HG03135 (cell line): ENCODE measurements at regions not wholly inside any gene's neighbourhood (a gene's known extent, or its start where the extent isn't known, plus 50 kb on each side); places are given as distances from the start of the nearest gene placed in this dataset.
"Not testable (repeated sequence)": the region's sequence is repeated elsewhere in the genome, so short reads cannot be mapped to it uniquely, and the experiment has no call there.

Source experiments
- ATAC-seq: cut with Tn5 transposase; IDR thresholded peaks from one replicate; pipeline ENCODE4 v1.9.1; 2021; ENCODE audit warnings: mild to moderate bottlenecking, moderate library complexity; ENCODE audit not compliant: unreplicated experiment

DNA sequence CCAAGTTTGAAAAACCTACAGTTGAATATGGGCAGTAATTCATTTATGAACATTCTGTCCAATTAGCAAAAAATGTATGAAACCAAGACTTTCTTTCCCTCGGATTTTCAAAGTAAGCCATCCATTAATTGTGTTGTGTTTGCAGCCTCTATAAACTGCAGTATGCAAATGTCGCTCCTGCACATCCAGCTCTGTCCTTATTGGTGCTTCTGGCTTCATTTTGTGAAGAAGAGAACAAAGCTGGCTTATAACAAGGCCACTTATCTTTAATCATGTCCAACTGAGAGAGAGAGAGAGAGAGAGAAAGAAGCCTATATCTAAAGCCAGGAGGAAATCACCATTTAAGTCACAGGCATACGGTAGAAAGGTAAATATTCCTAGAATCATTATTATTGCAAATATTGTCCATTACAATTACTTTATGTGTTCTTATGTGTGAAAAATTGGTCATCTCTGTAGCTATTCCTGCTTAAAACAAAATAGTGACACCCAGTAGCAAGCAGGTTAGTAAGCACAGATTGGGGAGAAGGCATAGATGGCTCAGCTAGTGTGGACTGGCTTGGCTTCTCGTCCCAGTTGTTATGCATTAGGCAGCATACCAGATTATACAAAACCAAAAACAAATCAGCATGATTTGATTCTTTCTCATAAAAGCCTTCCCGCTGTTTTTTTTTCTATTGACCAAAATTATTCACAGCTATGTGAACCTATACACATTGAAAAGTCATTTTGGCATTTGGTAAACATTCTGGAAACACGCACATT lies 726.4 kb upstream of the SOX11 start:
- ATAC-seq: no peak

GRCh38 chr2:4967206-4967605 lies 725.0 kb upstream of the SOX11 start:
- no peak for ATAC-seq

DNA sequence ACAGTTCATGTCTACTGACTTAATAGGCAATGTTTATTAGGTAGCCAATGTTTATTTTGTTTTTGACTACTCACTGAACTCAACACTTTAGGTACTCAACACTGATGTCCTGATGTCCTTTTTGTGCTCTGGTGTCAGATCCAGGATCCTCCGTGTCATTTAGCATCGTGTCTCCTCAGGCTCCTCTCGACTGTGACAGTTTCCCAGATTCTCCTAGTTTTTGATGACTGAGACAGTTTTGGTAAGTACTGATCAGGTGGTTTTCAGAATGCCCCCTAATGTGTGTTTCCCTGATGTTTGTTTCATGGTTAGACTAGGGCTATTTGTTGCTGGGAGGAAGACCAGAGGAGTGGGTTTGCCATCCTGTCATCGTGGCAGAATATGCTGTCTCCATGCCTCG lies 719.7 kb upstream of the SOX11 start:
- ATAC-seq: no peak

DNA sequence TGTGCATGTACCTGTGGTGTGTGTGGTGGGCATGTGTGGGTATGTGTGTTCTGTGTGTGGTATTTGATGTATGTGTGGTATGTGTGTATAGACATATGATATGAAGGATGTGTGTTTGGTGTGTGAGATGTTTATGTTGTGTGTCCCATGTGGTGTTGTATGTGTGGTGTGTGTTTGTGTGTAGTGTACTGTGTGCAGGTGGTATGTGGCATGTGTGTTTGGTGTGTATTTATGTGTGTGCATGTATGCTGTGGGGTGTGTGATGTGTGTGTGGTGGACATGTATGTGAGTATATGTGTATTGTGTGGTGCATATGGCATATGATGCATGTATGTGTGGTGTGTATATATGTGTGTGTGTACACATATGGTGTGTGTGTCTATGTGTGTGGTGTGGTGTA lies 718.8 kb upstream of the SOX11 start:
- ATAC-seq: no peak

GRCh38 chr2:4973973-4974372 lies 718.2 kb upstream of the SOX11 start:
- no peak for ATAC-seq

- ATAC-seq: no peak
Observed at GRCh38 chr2:4976407-4976806, 715.8 kb upstream of the SOX11 start.

DNA sequence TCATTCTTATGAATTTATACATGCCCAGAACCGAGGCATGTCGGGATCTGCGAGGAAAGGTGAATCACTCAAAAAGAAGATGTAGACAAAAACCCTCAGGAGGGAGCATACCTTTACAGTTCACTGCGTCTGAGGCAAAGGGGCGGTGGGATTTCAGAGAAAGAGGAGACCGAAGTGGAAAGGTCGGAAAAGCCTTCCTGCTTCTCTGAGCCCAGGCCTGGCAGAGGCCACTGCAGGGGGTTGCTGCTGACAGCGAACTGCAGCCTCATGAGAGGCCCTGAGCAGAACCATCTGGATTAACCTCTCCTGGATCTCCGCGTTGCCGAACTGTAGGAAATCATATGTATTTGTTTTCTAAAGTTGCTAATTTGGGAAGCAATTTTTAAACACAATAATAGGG lies 713.1 kb upstream of the SOX11 start:
- no peak for ATAC-seq

GRCh38 chr2:4980995-4981394 lies 711.2 kb upstream of the SOX11 start:
- no peak for ATAC-seq

DNA sequence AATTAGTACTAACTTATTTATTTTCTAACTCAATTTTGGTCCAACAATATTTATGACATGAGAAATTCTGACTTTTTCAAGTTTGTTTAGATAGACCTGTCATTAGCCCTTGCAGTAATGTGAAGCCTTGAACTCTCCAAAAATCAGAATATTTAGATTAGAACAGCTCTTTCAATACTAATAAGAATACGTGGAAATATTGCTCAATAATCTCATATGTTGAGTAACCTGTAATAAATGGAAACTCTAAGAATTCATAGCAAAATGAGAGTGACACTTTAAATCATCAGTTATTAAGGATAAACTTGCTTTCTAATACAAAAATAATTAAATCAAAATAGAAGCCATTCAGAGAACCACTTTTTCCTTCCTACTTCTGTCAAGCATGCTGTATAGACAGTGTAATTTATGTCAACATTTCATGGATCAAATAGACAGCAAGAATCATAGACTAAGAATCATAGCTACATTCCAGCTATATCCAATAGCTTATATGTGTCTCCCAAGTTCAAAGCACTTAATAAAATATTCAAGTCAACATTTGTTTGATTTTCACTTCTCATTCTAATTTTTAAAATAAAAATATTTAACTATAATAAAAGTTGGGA lies 710.3 kb upstream of the SOX11 start:
- no peak for ATAC-seq

DNA sequence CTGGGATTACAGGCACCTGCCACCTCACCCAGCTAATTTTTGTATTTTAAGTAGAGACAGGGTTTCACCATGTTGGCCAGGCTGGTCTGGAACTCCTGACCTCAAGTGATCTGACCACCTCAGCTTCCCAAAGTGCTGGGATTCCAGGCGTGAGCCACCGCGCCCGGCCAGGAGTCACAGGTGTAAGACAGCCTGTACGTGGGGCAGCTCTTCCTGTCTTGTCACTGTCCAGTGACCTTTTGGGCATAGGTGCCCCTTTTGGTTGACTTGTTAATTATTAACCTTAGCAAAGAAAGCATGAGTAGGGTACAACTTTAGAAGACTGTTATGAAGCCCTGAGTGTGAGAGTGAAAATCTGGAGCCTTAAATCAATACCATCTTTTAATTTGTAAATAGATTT lies 703.7 kb upstream of the SOX11 start:
- ATAC-seq: not testable (repeated sequence)

GRCh38 chr2:4992226-4992625 lies 700.0 kb upstream of the SOX11 start:
- no peak for ATAC-seq

GRCh38 chr2:4995466-4995865 lies 696.7 kb upstream of the SOX11 start:
- ATAC-seq: no peak

DNA sequence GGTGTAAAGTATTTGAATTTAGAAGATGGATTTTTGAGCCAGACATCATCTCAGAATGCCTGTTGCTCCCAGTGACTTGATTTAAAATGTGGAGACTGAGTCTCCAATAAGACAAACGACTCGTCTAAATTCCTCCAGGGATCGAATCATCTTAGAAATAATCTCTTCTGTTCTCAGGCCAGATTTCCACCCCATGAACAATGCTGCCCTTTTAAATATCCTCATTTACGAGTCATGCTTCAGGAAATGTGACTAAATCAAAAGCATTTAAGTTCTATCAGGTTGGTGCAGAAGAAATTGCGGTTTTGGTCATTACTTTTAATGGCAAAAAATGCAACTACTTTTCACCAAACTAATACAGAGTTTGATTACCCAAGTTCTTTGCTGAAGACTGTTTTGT lies 684.6 kb upstream of the SOX11 start:
- no peak for ATAC-seq

DNA sequence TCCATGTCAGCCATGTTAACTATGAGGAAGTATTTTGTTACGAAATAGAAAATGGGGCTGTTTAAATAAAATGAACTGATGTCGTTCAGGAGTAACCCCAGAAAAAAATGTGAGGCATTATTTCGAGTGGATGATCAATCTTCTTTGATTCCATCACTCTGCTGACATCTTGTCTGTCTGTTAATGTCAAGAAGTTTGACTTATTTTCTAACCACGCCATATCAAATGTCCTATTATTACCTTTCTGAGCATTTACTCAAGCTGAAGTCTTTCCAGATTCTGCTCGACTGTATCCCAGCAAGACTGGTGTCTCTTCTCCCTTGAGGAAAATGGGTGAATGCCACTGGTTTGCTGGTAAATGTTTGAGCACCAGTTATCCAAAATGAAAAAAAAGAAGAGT lies 672.9 kb upstream of the SOX11 start:
- no peak for ATAC-seq

DNA sequence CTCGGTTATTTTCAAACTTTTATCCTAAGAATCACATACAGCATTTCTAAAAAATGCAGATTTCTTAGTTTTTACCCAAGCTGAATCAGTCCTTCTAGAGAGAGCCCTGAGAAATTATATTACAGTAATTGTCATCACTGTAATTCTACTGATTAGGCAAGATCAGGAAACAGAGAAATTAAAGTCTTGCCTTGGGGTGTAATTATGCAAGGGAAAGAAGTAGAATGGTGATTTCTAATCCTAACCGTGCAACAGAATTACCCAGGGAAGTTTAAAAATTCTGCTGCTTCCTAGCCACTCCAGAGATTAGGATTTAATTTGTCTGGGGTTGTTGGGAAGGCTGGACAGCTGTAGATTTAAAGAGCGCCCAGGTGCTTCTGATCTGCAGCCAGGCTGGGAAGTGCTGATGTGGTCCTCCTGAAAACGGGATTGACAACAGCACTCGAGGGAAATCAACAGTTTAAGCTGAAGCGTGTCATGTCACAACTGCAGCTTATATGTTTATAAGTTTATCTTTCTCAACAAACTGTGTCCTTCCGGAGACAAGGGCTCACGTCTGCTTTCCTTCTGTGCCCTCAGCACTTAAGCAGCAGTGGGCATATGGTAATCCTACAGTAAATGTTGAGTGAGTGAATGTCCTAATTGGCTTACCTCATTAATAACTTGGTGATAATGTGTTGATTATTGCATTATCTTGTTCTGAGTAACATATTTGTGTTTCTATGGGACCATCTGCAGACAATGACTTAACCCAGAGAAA lies 671.9 kb upstream of the SOX11 start:
- ATAC-seq: no peak

DNA sequence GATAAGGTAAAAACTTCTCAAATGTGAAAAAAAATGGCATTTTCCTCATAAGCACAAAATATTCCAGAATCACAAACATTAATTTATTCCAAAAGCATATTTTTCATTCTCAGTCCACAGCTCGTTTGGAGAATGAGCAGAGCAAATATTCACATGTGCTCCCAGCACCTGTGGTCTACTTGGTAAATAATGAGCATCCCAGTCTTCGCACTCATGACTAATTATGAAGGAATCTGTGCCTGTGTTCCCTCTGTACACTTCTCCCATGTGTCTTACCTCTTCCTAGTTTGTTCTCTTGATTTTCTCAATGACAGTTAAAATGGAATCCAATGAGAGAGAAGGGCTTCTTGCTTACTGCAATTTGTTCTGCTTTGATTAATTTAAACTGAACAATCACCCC lies 671.0 kb upstream of the SOX11 start:
- ATAC-seq: no peak

DNA sequence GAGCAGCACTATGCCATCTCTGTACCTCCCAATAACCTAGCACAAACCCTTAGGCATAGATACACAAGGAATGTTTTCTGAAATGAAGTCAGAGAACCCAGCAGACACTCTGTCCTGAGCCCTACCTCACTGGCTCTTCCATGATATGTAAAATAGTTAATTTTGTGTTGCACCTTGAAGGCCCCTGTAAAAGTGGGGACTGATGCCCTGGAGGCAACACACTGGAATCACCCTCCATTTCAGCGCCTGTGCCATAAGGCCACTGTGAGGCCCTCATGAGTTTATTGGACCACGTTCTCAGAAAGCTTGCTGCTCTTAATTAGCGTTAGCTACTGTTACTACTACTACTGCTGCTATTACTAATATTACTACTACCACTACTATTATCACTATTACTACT lies 670.1 kb upstream of the SOX11 start:
- ATAC-seq: no peak

DNA sequence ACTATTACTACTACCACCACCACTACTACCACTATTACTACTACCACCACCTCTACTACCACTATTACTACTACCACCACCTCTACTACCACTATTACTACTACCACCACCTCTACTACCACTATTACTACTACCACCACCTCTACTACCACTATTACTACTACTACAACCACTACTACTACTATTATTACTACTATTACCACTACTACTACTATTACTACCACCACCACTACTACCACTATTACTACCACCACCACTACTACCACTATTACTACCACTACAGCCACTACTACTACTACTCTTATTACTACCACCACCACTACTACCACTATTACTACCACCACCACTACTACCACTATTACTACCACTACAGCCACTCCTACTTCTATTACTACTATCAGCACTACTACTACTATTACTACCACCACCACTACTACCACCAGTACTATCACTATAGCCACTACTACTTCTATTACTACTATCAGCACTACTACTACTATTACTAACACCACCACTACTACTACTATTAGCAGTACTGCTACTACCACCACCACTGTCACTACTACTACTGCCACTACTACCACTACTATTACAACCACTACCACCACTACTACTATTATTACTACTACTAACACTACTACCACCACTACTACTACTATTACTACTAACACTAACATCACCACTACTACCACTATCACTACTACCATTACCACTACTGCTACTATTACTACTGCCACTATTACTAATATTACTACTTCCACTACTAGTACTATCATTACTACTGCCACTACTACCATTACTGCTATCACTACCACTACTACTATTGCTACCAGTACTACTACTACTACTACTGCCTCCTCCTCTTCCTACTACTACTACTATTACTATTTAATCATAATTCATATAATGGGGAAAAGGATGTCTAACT lies 669.2 kb upstream of the SOX11 start:
- not testable (repeated sequence) for ATAC-seq

DNA sequence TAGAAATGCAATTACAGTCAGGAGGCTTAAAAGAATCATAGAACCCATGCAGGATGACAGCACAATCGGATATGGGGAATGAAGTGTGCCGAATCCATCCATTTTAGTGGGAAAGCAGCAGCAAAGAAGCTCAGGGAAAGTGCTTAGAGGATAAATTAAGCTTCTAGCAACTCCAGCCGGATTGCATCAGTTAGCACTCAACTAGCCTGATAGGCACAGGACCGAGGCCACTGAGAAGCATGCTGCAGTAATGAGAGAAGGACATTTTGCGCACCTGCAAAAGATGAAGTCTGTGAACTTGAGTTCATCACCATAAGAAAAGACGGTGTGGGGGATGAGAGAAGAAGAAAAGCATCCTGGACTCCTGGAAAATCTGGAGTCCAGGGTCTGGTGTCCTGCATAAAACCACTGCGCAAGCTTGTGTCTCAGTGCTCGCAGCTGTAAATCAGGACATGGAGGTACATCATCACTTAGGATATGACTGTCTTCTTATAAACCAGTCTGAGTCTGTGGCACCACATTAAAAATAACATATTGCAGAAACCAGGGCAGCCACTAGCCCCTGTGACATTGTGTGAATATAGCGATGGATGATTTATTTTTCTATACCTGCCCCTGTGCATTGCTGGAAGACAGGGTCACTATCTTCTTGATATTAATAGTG lies 665.5 kb upstream of the SOX11 start:
- ATAC-seq: no peak

DNA sequence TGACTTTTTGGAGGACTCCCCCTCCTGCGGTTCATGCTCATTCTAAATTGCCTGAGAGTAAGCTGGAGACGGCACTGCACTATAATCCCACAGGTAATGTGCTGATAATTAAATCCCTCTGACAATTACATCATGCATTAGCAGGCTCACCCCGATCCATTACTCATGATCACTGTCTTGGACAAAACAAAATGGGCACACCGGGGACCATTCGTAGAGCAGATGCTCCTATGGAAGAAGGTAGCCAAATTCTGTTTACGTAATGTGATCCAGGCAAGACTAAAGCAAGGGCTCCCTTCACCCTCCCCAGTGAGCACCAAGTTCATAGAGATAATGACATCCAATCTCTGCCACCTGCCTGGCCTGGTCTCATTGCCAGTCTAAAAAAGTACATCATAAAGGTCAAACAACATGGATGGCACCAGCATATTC lies 657.1 kb upstream of the SOX11 start:
- ATAC-seq: no peak
